Tibial artery (tissue), 4 donors: ENCODE measurements at regions not wholly inside any gene's neighbourhood (a gene's known extent, or its start where the extent isn't known, plus 50 kb on each side); places are given as distances from the start of the nearest gene placed in this dataset.

Experiments
- DNase-seq, 2 donors: peaks; one replicate each; pipeline ENCODE4 v3.0.0-alpha.2; 2019
- H3K27ac ChIP-seq, 2 donors: fragments of 200-600 bp; sonication (generic) in 1 of 2; 1 replicate in 1 of 2; 2 replicates in 1 of 2; pipeline ENCODE4 v1.5.1; 2018 to 2019; ENCODE audit warnings: mild to moderate bottlenecking in 1 of 2
- H3K27me3 ChIP-seq, 2 donors: fragments of 200-600 bp; sonication (generic) in 1 of 2; one replicate each; pipeline versions ENCODE4 v1.5.1 to v1.6.0; 2016 to 2019
- H3K36me3 ChIP-seq, 3 donors: fragments of 200-600 bp; sonication (generic) in 2 of 3; one replicate each; pipeline ENCODE4 v1.5.1; 2016 to 2019; ENCODE audit warnings: mild to moderate bottlenecking in 2 of 3
- H3K4me1 ChIP-seq, 4 donors: fragments of 200-600 bp; sonication (generic) in 2 of 4; 1 replicate in 3 of 4; 2 replicates in 1 of 4; pipeline ENCODE4 v1.5.1; 2016 to 2019
- H3K4me3 ChIP-seq, 2 donors: fragments of 200-600 bp; sonication (generic) in 1 of 2; 1 replicate in 1 of 2; 2 replicates in 1 of 2; pipeline ENCODE4 v1.5.1; 2018 to 2019; ENCODE audit warnings: mild to moderate bottlenecking in 2 of 2
- H3K9me3 ChIP-seq, 3 donors: fragments of 200-600 bp; sonication (generic) in 1 of 3; one replicate each; pipeline ENCODE4 v1.5.1; 2016 to 2019
- CTCF ChIP-seq, 2 experiments: fragments of 200-600 bp in 1 of 2; fragments of 450-650 bp in 1 of 2; IDR thresholded peaks; one replicate each; pipeline ENCODE4 v1.5.1; 2017 to 2019; ENCODE audit warnings: antibody characterized with exemption in 2 of 2, mild to moderate bottlenecking in 1 of 2, moderate library complexity in 1 of 2
- intact Hi-C: fragments of 100-400 bp; cut with DNase I; formaldehyde crosslinking; loops from one replicate; pipeline ENCODE4 v1.15.0; 2023; ENCODE audit warnings: low total_unique reads

GRCh38 chr18:60691061-60691460 is 318.5 kb upstream of the MC4R start:
- Histone ChIP-seq H3K4me3 (no peak overlapping the region), H3K36me3 (no peaks in the 10 kb centered on the region), H3K4me1 (no peaks in the 10 kb centered on the region), H3K27ac (no peak overlapping the region), H3K9me3 (no peaks in the 10 kb centered on the region), H3K27me3 (no peaks in the 10 kb centered on the region)
- TF ChIP-seq CTCF (IDR thresholded peaks at IDR 0.05): no peak
- no peak for DNase-seq
- intact Hi-C loops: no loop called here

GRCh38 chr18:60693426-60693825 is 320.9 kb upstream of the MC4R start:
- no peak overlapping the region for H3K4me3 ChIP-seq
- no peaks in the 10 kb centered on the region for H3K36me3 ChIP-seq
- intact Hi-C loops: no loop called here
- no peak for TF ChIP-seq CTCF (IDR thresholded peaks at IDR 0.05)
- H3K27me3 ChIP-seq: no peaks in the 10 kb centered on the region
- no peaks in the 10 kb centered on the region for H3K4me1 ChIP-seq
- no peaks in the 10 kb centered on the region for H3K9me3 ChIP-seq
- no peak overlapping the region for H3K27ac ChIP-seq
- DNase-seq: no peak

- Histone ChIP-seq H3K27me3 (no peaks in the 10 kb centered on the region), H3K4me3 (no peak overlapping the region), H3K4me1 (no peaks in the 10 kb centered on the region), H3K36me3 (no peaks in the 10 kb centered on the region), H3K27ac (no peak overlapping the region), H3K9me3 (no peaks in the 10 kb centered on the region)
- no peak for DNase-seq
- intact Hi-C loops: no loop called here
- no peak for TF ChIP-seq CTCF (IDR thresholded peaks at IDR 0.05)
These were observed 326.3 kb upstream of the MC4R start for GRCh38 chr18:60698901-60699300.

- intact Hi-C loops: no loop called here
- H3K36me3 ChIP-seq: no peaks in the 10 kb centered on the region
- H3K9me3 ChIP-seq: no peaks in the 10 kb centered on the region
- no peaks in the 10 kb centered on the region for H3K27me3 ChIP-seq
- no peaks in the 10 kb centered on the region for H3K4me1 ChIP-seq
- H3K4me3 ChIP-seq: no peak overlapping the region
- no peak for TF ChIP-seq CTCF (IDR thresholded peaks at IDR 0.05)
- H3K27ac ChIP-seq: no peak overlapping the region
- no peak for DNase-seq
These were observed 350.2 kb upstream of the MC4R start for GRCh38 chr18:60722742-60723141.

GRCh38 chr18:60732143-60732542 is 359.6 kb upstream of the MC4R start:
- Histone ChIP-seq H3K36me3 (no peaks in the 10 kb centered on the region), H3K27ac (no peak overlapping the region), H3K9me3 (no peaks in the 10 kb centered on the region), H3K27me3 (no peaks in the 10 kb centered on the region), H3K4me1 (no peaks in the 10 kb centered on the region), H3K4me3 (no peak overlapping the region)
- TF ChIP-seq CTCF (IDR thresholded peaks at IDR 0.05): no peak
- intact Hi-C loops: no loop called here
- no peak for DNase-seq

- TF ChIP-seq CTCF (IDR thresholded peaks at IDR 0.05): no peak
- H3K36me3 ChIP-seq: no peaks in the 10 kb centered on the region
- no peaks in the 10 kb centered on the region for H3K9me3 ChIP-seq
- H3K4me1 ChIP-seq: no peaks in the 10 kb centered on the region
- H3K27me3 ChIP-seq: no peaks in the 10 kb centered on the region
- no peak for DNase-seq
- no peak overlapping the region for H3K4me3 ChIP-seq
- H3K27ac ChIP-seq: no peak overlapping the region
- intact Hi-C loops: no loop called here
These were observed 366.6 kb upstream of the MC4R start for GRCh38 chr18:60739212-60739611.
